SH-SY5Y (cell line): ENCODE measurements at regions not wholly inside any gene's neighbourhood (a gene's known extent, or its start where the extent isn't known, plus 50 kb on each side); places are given as distances from the start of the nearest gene placed in this dataset.

Source experiments
- GATA2 ChIP-seq: IDR thresholded peaks from 2 replicates; pipeline ENCODE4 v1.6.1; 2011; ENCODE audit warnings: mild to moderate bottlenecking, low read depth, low read length
- GATA3 ChIP-seq: IDR thresholded peaks from 2 replicates; pipeline ENCODE4 v1.6.1; 2011; ENCODE audit warnings: low read depth, mild to moderate bottlenecking, low read length, moderate library complexity

DNA sequence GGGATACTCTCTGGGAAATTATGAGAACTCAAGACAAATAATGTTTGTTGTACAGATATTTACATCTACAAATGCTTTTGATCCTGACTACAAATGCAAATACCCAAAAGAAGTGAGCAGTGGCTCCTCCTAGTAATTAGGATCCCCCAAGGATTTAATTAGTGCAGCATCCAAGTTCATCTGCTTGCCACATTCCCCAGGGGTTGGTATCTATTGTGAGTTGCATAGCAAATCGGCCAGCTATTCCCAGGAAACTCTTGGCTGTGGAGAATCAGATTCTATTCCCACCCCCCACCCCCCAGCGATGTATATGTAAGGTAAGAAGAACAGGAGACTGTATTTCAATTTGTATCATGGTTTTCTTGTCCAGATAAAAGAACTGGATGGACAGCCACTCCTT is 725.1 kb upstream of the CDH7 start:
- TF ChIP-seq GATA2 (no peak), GATA3 (no peak)
